Transverse colon (tissue), 4 donors: ENCODE measurements at regions not wholly inside any gene's neighbourhood (a gene's known extent, or its start where the extent isn't known, plus 50 kb on each side); places are given as distances from the start of the nearest gene placed in this dataset.

Experiments used
- EP300 ChIP-seq: sonication (generic); formaldehyde crosslinking; IDR thresholded peaks from one replicate; pipeline ENCODE4 v1.6.1; 2017; ENCODE audit warnings: antibody characterized with exemption, low read depth
- POLR2A ChIP-seq: fragments of 450-650 bp; IDR thresholded peaks from one replicate; pipeline ENCODE4 v1.6.1; 2016; ENCODE audit warnings: antibody characterized with exemption, mild to moderate bottlenecking, moderate library complexity
- POLR2AphosphoS5 ChIP-seq, 3 donors: sonication (generic); formaldehyde crosslinking; IDR thresholded peaks; one replicate each; pipeline ENCODE4 v1.6.1; 2016; ENCODE audit warnings: antibody characterized with exemption in 3 of 3
- TF ChIP-seq, protein P1 (sequence below), 5 experiments: fragments of 200-600 bp in 3 of 5; fragments of 450-650 bp in 2 of 5; sonication (generic) in 3 of 5; IDR thresholded peaks; 1 replicate in 2 of 5; 2 replicates in 3 of 5; pipeline ENCODE4 v1.5.1; 2016 to 2017; ENCODE audit warnings: antibody characterized with exemption in 5 of 5, inconsistent platforms in 3 of 5, mild to moderate bottlenecking in 2 of 5, moderate library complexity in 1 of 5

- no peak for TF ChIP-seq EP300
- TF ChIP-seq, protein P1, sequence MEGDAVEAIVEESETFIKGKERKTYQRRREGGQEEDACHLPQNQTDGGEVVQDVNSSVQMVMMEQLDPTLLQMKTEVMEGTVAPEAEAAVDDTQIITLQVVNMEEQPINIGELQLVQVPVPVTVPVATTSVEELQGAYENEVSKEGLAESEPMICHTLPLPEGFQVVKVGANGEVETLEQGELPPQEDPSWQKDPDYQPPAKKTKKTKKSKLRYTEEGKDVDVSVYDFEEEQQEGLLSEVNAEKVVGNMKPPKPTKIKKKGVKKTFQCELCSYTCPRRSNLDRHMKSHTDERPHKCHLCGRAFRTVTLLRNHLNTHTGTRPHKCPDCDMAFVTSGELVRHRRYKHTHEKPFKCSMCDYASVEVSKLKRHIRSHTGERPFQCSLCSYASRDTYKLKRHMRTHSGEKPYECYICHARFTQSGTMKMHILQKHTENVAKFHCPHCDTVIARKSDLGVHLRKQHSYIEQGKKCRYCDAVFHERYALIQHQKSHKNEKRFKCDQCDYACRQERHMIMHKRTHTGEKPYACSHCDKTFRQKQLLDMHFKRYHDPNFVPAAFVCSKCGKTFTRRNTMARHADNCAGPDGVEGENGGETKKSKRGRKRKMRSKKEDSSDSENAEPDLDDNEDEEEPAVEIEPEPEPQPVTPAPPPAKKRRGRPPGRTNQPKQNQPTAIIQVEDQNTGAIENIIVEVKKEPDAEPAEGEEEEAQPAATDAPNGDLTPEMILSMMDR (IDR thresholded peaks at IDR 0.05) = no peak
- TF ChIP-seq POLR2A = no peak
- TF ChIP-seq POLR2AphosphoS5 (IDR thresholded peaks at IDR 0.05) = no peak
These were observed 73.4 kb downstream of the NR2F2 start for GRCh38 chr15:96403932-96404331.
